Stimulated activated naive B cell treated with anti-CD40 and anti-IgM and Interleukin-4, amounts not matched to agents 10 μg/mL and 1 μg/mL and 100 μg/mL, for 72 hours (primary cell): ENCODE measurements at regions not wholly inside any gene's neighbourhood (a gene's known extent, or its start where the extent isn't known, plus 50 kb on each side); places are given as distances from the start of the nearest gene placed in this dataset.

Experiments
- ATAC-seq, 2 donors: fragments of 150-1000 bp; cut with Tn5 transposase; replicated peaks; 2 replicates each; pipeline ENCODE4 v1.10.0; 2021; ENCODE audit warnings: moderate library complexity in 1 of 2
- DNase-seq: peaks from one replicate; pipeline ENCODE4 v3.0.0; 2021
- H3K27ac Mint-ChIP-seq: one replicate; pipeline ENCODE4 v1.8.0; 2022; ENCODE audit warnings: mild to moderate bottlenecking, mixed read lengths
- H3K27me3 Mint-ChIP-seq, 2 donors: one replicate each; pipeline ENCODE4 v1.8.0; 2022; ENCODE audit warnings: mixed read lengths in 2 of 2
- H3K36me3 Mint-ChIP-seq, 2 donors: one replicate each; pipeline ENCODE4 v1.8.0; 2022; ENCODE audit warnings: mixed read lengths in 2 of 2, mild to moderate bottlenecking in 1 of 2
- H3K4me1 Mint-ChIP-seq, 2 donors: one replicate each; pipeline ENCODE4 v1.8.0; 2022; ENCODE audit warnings: mixed read lengths in 2 of 2, mild to moderate bottlenecking in 1 of 2
- H3K4me3 Mint-ChIP-seq, 2 donors: one replicate each; pipeline ENCODE4 v1.8.0; 2022; ENCODE audit warnings: mild to moderate bottlenecking in 2 of 2, mixed read lengths in 2 of 2, moderate library complexity in 1 of 2
- H3K9me3 Mint-ChIP-seq, 2 donors: one replicate each; pipeline ENCODE4 v1.8.0; 2022; ENCODE audit warnings: mixed read lengths in 2 of 2, mild to moderate bottlenecking in 1 of 2

DNA sequence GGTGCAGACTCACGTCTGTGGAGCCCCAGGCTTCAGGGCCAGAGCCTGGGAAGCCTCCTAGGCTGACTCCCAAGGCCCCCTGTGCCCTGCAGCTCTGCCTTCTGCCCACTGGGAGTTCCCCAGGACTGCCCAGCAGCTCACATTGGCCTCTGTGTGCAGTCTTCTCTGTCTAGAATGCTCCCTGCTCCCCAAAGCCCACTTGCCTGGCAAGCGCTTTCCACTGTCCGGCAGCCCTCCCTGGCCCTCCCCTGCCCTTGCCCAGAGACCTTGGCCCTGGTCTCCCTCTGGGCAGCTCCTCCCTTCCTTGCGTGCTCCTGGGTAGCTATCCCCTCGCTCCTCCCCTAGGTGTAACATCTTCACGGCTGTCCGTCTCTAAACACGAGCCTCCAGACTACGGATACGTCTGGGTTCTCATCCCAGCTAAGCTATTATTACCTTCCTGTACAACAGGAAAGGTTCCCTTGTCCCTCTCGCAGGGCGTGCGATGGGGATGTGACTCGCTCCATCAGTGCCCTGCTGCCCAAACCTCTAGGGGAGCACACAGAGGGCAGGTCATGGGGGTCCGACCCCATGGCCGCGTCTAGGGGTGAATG is 325.5 kb upstream of the RTL1 start:
- Mint-ChIP-seq H3K9me3 (no peaks in the 10 kb centered on the region), H3K4me1 (peaks cover 0 to 11% of the 10 kb centered on the region in 2 donors), H3K27me3 (peaks cover 3 to 11% of the 10 kb centered on the region in 2 donors), H3K36me3 (no peaks in the 10 kb centered on the region), H3K4me3 (no peak overlapping the region), H3K27ac (no peak overlapping the region)
- ATAC-seq = no peak
- DNase-seq = no peak

DNA sequence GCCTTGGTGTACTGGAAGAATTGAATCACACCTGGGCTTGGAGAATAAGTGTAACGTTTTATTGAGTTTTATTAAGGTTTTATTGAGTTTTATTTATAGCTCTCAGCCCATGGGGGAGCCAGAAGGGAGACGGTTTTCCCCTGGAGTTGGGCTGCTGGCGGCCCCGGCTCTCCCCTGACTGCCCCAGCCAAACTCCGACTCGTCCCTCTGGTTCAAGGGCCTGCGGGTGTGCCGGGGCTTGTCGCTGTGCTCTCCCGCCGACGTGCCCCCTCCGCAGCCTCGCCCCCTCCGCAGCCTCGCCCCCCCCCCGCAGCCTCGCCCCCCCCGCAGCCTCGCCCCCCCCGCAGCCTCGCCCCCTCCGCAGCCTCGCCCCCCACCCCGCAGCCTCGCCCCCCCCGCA is 326.1 kb upstream of the RTL1 start:
- ATAC-seq (no peak), DNase-seq (no peak)
- H3K27me3 Mint-ChIP-seq = peaks cover 8 to 17% of the 10 kb centered on the region in 2 donors
- no peak overlapping the region for H3K4me3 Mint-ChIP-seq
- no peaks in the 10 kb centered on the region for H3K9me3 Mint-ChIP-seq
- H3K36me3 Mint-ChIP-seq = no peaks in the 10 kb centered on the region
- H3K4me1 Mint-ChIP-seq = peaks cover 0 to 11% of the 10 kb centered on the region in 2 donors
- no peak overlapping the region for H3K27ac Mint-ChIP-seq

DNA sequence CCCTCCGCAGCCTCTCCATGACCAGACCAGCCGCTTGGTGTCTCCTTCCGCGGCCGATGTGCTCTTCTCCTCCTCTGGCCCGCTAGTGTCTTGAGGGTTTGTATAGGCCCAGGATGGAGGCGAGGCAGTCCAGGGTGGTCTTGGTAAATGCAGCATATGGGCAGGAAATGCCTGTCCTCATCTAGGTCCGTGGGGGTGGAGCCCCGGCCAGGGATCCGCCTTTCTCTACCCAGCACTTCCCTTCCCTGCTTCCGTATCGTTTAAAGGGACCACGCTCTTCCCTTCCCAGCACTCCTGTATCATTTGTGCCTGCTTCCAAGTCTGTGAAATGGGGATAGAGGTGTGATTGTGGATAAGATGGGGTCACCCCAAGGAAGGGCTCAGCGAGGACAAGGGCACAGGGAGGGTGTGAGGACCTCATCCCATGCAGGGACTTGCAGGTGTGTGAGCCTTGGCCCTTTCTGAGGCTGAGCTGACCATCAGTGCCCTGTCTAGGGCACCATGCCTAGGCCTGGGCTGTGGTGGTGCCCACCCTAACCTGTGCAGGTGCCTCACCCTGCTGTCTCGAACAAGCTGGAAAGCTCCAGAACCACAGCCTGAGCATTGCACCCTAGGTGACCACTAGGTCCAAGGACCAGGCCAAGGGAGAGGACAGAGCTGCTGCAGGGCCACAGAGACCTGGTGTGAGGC is 326.8 kb upstream of the RTL1 start:
- H3K9me3 Mint-ChIP-seq = no peaks in the 10 kb centered on the region
- H3K27me3 Mint-ChIP-seq = peaks cover 13 to 22% of the 10 kb centered on the region in 2 donors
- no peak for ATAC-seq

DNA sequence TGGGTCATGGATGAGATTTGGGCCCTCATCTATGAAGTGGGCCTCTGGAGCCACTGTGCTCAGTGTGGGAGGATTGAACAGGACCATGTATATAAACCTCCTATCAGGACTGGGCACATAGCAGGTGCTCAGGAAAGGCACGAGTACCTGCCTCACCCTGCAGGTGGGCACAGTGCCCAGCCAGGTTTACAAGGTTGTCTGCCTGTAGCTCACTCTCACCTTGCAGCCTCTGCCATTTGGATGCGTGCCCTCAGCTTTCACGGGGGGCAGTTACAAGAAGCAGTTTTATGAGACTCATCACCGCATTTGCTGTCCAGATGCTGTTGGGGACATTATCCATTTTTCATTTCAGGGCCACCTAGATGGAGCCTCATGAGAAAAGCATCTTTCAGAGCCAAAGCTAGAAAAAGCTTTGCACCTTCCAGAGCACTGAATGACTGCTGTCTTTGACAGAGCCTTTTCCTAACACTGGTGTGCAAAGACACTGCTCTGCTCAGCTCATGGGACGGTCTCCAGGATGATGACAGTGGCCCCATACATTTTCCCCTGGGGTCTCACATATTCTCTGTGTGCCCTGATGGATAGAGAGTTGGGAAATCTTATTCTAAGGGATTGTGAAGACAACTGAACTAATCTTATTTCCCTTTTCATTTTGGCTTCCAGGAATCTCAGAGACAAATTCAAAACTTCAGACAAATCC is 327.5 kb upstream of the RTL1 start:
- Mint-ChIP-seq H3K4me3 (no peak overlapping the region), H3K36me3 (no peaks in the 10 kb centered on the region), H3K9me3 (no peaks in the 10 kb centered on the region), H3K27ac (no peak overlapping the region), H3K27me3 (peaks cover 13 to 18% of the 10 kb centered on the region in 2 donors), H3K4me1 (peaks cover 0 to 2% of the 10 kb centered on the region in 2 donors)
- DNase-seq = no peak
- no peak for ATAC-seq

More for the DNA sequence above, 326.8 kb upstream of the RTL1 start:
- Mint-ChIP-seq H3K36me3 (no peaks in the 10 kb centered on the region), H3K4me3 (no peak overlapping the region), H3K4me1 (peaks cover 0 to 9% of the 10 kb centered on the region in 2 donors), H3K27ac (peak overlapping the region; percentile 62)
- no peak for DNase-seq

DNA sequence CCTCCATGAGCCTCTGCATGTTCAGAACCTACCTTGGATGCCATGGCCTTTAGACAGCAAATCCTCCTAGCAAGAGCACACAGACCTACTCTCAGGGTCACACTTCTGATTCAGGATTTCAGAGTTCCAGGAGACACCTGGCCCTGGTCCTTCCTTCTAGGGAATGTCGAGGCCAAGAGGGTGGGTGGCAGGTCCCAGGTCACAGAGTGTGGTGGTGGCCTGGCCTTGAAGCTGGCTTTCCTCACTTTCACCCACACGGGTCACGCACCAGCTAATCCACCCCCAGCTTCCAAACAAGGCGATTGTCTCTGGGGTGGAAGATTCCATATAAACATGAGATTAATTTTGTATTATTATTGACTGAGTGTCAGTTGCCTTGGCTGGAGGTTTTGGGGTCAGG is 328.3 kb upstream of the RTL1 start:
- Mint-ChIP-seq H3K9me3 (no peaks in the 10 kb centered on the region), H3K27me3 (peaks cover 13 to 18% of the 10 kb centered on the region in 2 donors), H3K27ac (no peak overlapping the region), H3K4me3 (no peak overlapping the region), H3K4me1 (no peaks in the 10 kb centered on the region), H3K36me3 (no peaks in the 10 kb centered on the region)
- DNase-seq = no peak
- ATAC-seq = no peak

DNA sequence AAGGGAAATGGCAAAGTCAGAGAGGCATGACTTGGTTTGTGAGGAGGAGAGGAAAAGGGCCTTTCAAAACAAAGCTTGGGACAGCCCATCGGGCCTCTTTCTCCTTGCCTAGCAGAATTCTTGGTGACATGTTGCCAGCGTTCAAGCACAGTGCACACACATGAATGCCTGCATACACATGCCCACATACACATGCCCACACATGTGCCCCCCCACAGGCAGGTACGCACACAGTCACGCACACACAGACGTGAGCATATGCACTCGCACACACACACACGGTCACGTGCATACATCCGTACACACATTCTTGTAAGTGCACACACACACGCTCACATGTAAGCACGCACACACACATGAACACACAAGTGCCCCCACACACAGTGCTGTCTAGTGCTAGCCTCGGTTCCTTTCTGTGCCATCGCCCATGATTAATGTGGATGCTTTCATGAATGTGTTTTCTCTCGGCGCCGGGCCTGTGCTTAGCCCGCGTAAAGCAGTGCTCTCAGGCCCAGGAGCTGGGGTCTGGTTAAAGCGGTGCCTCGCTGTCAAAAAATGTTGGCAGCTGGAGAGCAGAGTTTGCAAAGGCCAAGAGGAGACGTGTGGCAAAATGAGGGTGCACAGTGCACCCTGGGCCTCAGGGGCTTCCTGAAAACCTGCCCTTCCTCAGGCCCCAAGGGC is 328.8 kb upstream of the DIO3 start:
- Mint-ChIP-seq H3K36me3 (no peaks in the 10 kb centered on the region), H3K9me3 (no peaks in the 10 kb centered on the region), H3K27me3 (peaks cover 13 to 22% of the 10 kb centered on the region in 2 donors), H3K4me3 (no peak overlapping the region), H3K27ac (no peak overlapping the region), H3K4me1 (no peaks in the 10 kb centered on the region)
- ATAC-seq (no peak), DNase-seq (no peak)

DNA sequence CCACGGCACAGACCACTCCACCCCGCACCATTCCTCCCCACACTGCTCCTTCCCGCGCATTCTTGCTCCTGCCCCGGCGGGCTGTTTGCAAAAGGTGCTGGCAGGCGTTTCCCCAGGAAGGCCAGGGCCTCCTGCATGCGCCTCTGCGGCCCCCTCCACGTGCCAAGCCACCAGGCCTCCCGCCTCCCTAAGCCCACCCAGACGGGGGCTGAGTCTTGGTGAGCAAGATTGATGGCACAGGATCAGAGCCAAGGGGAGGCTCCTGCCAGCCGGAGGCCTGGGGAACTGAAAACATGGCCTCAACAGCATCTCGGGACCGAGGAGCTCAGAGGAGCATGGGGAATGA is 328.3 kb upstream of the DIO3 start:
- H3K4me1 Mint-ChIP-seq = no peaks in the 10 kb centered on the region
- H3K27ac Mint-ChIP-seq = no peak overlapping the region

DNA sequence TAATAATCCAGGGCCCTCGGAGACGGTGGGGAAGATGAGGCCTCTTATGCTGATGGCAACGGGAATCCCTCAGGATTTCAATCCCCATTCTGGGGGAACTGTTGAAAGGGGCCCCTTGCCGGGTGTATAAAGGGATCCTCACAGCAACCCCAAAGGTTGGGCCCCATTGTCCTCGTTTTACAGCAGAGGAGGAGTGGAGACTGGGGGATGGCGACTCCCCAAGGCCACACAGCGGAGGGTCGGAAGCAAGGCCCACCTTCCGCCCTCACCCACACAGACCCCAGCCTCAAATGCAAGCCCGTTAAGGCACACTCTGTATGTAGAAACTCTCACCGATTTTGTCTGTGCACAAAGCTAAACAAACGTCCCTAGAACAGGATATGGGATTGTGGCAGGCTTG is 327.9 kb upstream of the DIO3 start:
- H3K27ac Mint-ChIP-seq = no peak overlapping the region
- no peaks in the 10 kb centered on the region for H3K36me3 Mint-ChIP-seq
- H3K9me3 Mint-ChIP-seq = no peaks in the 10 kb centered on the region
- H3K4me1 Mint-ChIP-seq = no peaks in the 10 kb centered on the region
- H3K4me3 Mint-ChIP-seq = no peak overlapping the region
- ATAC-seq (no peak), DNase-seq (no peak)
- peaks cover 13 to 22% of the 10 kb centered on the region in 2 donors for H3K27me3 Mint-ChIP-seq

More for the DNA sequence above, 328.3 kb upstream of the DIO3 start:
- H3K4me3 Mint-ChIP-seq = no peak overlapping the region
- H3K27me3 Mint-ChIP-seq = peaks cover 13 to 22% of the 10 kb centered on the region in 2 donors
- ATAC-seq (no peak), DNase-seq (no peak)
- no peaks in the 10 kb centered on the region for H3K9me3 Mint-ChIP-seq
- no peaks in the 10 kb centered on the region for H3K36me3 Mint-ChIP-seq

DNA sequence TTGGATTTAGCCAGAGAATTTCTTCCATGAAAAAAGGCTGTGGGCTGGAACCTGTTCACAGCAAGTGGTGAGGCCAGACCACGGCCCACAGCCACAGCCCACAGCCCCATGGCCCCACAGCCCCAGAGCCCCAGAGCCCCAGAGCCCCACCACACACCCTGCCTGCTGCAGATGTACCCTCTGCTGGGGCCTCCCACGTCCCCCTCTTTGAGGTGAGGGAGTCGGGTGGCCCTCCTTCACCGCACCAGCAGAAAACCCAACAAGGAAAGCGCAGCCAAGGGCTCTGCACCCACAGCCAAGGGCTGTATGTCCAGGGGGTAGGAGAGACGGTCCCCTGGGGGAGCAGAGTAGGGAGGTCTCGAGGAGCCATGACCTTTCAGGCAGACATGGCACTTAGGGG is 327.5 kb upstream of the DIO3 start:
- H3K27me3 Mint-ChIP-seq = peaks cover 13 to 22% of the 10 kb centered on the region in 2 donors
- no peaks in the 10 kb centered on the region for H3K9me3 Mint-ChIP-seq
- no peak overlapping the region for H3K27ac Mint-ChIP-seq
- H3K4me3 Mint-ChIP-seq = no peak overlapping the region
- H3K36me3 Mint-ChIP-seq = no peaks in the 10 kb centered on the region
- no peak for ATAC-seq
- no peaks in the 10 kb centered on the region for H3K4me1 Mint-ChIP-seq
- DNase-seq = no peak

DNA sequence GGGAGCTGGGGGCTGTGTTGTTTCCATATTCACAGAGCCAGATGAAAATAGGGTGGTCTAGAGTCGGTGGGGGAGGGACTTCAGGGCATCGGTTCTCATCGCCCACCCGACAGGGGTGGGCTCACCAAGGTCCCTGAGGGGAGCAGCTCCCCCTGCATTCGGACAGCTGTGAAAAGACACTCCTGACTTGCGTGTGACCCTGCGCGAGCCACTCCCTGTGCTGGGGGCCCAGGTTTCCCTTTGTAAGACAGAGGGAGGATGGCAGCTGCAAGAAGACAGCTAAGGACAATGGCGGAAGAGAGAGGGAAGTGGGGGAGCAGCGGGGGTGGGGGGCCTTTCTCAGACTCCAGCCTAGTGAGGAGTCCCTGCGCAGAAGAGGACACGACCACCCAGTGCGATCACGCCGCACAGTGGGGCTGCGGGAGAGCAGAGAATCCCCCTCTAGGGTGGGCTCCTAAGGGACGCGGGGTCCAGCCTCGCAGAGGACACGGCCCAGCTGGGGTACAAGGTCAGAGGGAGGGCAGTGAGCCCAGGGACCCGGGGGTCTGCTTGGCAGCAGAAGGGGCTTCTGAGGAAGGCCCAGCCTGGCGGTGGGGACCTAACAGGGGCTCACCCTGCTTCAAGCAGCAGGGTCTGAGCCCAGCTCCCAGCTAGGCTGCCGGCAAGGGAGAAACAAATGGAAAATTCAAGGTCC is 326.9 kb upstream of the DIO3 start:
- peaks cover 13 to 22% of the 10 kb centered on the region in 2 donors for H3K27me3 Mint-ChIP-seq
- H3K27ac Mint-ChIP-seq = no peak overlapping the region
- no peaks in the 10 kb centered on the region for H3K36me3 Mint-ChIP-seq

DNA sequence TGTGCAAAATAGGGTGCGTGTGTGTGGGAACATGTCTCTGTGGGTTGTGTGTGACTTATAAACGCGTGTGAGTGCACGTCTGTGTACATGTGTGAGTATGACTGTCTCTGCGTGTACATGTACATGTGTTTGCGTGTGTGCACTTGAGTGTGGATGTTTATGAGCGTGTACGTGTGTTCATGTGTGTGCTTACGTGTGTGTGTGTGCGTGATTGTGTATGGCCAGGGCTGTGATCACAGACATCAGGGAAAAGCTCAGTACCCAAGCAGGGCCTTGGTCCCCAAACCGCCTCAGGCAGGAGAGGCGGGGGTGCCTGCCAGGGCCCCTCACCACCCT is 326.3 kb upstream of the DIO3 start:
- Mint-ChIP-seq H3K27ac (no peak overlapping the region), H3K27me3 (peaks cover 13 to 22% of the 10 kb centered on the region in 2 donors), H3K9me3 (no peaks in the 10 kb centered on the region), H3K36me3 (no peaks in the 10 kb centered on the region), H3K4me1 (no peaks in the 10 kb centered on the region), H3K4me3 (no peak overlapping the region)
- no peak for DNase-seq
- ATAC-seq = no peak

More for the DNA sequence above, 326.9 kb upstream of the DIO3 start:
- no peak overlapping the region for H3K4me3 Mint-ChIP-seq
- H3K9me3 Mint-ChIP-seq = no peaks in the 10 kb centered on the region
- H3K4me1 Mint-ChIP-seq = no peaks in the 10 kb centered on the region
- DNase-seq (no peak), ATAC-seq (no peak)

DNA sequence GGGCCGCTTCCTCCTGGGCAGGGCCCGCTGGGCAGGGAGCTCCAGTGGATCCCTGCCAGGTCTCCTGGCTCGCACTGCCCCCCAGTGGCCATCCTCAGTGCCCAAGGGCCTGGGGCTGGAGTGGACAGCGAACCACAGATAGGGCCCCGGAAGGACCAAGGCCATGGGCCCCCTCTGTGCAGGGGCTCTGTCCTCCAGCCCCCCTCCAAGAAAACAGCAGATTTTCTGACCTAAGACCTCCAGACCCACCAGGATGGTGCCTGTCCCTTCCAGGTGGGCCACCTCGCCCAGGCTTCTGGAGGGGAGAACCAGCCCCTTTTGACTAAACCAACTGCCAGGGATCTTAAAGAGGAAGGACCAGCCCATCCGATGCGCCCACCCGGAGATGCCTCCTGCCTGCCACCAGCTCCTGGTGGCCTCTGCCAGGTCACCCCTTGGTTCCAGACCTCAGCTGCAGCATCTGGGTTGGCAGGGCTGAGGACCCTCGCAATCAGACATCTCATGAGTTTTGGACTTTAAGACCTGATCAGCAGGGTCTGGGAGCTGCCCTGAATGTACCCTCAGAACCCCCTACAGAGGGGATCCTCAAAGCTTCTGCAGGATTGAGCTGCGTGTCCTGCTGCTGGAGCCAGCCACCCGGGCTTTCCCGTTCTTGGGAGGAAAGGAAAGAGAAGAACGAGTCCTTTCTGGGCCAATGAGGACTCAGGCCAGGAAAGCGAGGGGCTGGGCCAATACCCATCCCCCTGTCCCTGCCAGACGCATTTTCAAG is 325.8 kb upstream of the DIO3 start:
- H3K27me3 Mint-ChIP-seq = peaks cover 13 to 22% of the 10 kb centered on the region in 2 donors
- H3K9me3 Mint-ChIP-seq = no peaks in the 10 kb centered on the region
- ATAC-seq (peak; percentile 73 to 85), DNase-seq (no peak)
- H3K36me3 Mint-ChIP-seq = no peaks in the 10 kb centered on the region
- no peak overlapping the region for H3K4me3 Mint-ChIP-seq
- H3K27ac Mint-ChIP-seq = no peak overlapping the region
- no peaks in the 10 kb centered on the region for H3K4me1 Mint-ChIP-seq

DNA sequence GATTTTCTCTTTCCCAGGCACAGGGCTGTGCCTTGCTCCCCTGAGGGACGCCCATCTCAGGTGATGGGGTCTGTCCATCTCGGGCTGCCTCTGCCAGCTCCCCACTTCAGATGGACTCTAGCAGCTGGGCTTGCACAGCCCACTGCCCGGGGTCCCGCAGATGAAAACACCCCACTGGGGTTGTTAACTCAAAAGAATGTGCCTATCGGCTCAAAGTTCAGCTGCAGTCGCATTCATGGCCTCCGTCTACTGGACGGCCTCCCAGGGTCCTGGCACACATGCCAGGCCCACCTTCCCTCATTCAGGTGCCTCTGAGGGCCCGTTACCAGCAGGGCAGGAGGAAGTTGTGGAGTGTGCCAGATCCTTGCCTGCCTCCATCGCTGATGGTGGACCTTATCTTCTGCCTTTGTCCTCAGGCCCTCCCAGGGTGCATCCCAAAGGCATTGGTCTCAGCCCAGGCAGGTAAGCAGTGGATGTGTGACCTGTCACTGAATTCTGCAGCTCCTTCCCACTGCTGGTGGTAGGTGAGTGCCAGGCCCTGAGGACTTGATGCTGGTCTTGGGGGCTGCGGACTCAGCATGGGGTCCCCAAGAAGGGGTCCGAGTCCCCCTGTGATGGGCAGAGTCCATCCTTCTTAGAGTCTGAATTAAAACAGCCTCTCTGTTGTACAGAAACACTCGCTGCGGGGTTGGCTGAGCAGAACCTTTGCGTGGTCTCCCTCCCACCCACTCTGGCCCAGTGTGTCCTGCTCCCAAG is 324.6 kb upstream of the DIO3 start:
- Mint-ChIP-seq H3K27ac (no peak overlapping the region), H3K4me1 (no peaks in the 10 kb centered on the region), H3K9me3 (peaks cover 0 to 4% of the 10 kb centered on the region in 2 donors), H3K4me3 (no peak overlapping the region), H3K36me3 (no peaks in the 10 kb centered on the region), H3K27me3 (peaks cover 13 to 22% of the 10 kb centered on the region in 2 donors)
- DNase-seq (no peak), ATAC-seq (no peak)
